Putamen (tissue), 1 donor: ENCODE measurements at regions not wholly inside any gene's neighbourhood (a gene's known extent, or its start where the extent isn't known, plus 50 kb on each side); places are given as distances from the start of the nearest gene placed in this dataset.
"Not testable (repeated sequence)": the region's sequence is repeated elsewhere in the genome, so short reads cannot be mapped to it uniquely, and the experiment has no call there.

Source experiments
- DNase-seq: peaks from one replicate; pipeline ENCODE4 v3.0.0-alpha.2; 2016; ENCODE audit warnings: low spot score

- no peak for DNase-seq
Observed at GRCh38 chr16:79404571-79404970, 196.0 kb downstream of the MAF start.

- no peak for DNase-seq
Observed at GRCh38 chr16:79403534-79403933, 197.0 kb downstream of the MAF start.

DNA sequence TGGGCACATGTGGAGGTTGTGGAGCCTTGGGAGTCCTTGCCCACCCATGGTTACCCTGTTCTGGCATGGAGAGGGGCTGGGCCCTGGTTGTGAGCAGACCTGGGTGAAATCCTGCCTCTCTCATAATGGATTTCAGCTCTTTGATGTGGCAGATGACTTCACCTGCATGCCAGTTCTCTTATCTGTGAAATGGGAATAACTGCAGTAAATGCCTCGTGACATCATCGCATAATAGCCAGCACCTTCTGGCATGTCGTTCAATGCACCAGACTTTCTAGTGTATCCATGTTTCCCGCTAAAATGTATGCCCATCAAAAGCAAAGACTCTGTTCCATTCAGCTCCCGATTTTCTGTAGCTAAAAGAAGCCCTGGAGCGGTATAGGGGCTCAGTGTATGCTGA, 197.6 kb downstream of the MAF start:
- DNase-seq: no peak

- DNase-seq: no peak
Observed at GRCh38 chr16:79402356-79402755, 198.2 kb downstream of the MAF start.

DNA sequence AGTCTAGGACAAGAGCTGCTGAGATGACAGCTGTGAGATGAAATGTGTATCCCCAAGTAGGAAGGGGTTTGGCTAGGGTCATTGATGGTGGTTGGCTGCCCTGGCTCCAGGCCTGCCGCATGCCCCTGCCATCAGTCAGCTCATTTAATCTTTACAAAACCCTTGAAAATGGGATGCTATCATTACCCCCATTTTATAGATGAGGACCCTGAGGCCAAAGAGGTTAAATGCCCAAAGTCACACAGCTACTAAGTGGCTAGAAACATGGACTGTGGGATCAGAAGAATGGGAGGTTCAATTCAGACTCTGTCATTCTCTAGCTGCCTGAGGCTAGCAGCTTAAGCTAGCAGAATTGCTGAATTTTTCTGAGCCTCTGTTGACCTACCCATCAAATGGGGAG, 198.8 kb downstream of the MAF start:
- DNase-seq: no peak

- no peak for DNase-seq
Observed at GRCh38 chr16:79401157-79401556, 199.4 kb downstream of the MAF start.

- DNase-seq: no peak
Observed at GRCh38 chr16:79400462-79401149, 199.9 kb downstream of the MAF start.

DNA sequence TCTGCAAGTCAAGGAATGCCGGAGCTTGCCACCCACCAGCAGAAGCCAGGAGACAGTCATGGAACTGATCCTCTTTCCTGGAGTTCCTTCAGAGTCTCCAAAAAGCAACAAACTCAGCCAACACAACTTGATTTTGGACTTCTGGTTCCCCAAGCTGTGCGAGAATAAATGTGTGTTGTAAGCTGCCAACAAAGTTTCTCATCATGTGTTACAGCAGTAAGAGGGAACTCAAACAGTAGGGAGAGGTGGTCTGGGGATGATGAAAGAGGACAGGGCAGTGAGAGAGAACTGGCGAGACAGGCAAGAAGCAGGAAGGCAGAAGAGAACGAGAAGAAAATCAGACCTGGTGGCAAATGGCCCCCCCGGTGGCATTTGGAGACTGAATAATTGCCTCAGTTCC, 204.9 kb downstream of the MAF start:
- DNase-seq: no peak

- DNase-seq: no peak
Observed at GRCh38 chr16:79394206-79394605, 206.3 kb downstream of the MAF start.

DNA sequence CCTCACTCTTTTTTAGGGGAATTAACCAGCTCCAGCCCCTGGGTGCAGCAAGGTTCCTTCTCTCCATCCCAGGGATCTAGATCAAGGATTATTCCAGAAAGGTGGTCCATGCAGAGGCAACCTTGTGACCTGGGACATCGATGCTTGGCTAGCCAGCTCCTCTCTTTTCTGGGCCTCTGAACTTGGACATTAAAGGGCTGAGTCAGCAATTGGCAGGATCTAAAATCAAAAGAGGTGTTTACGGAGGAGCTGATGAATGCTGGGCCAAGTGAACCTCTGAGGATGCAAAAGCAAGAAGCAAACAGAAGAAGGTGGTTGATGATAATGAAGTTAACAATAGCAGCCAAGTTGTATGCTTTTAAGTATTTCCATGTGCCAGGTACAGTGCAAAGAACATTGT, 207.0 kb downstream of the MAF start:
- DNase-seq: no peak

DNA sequence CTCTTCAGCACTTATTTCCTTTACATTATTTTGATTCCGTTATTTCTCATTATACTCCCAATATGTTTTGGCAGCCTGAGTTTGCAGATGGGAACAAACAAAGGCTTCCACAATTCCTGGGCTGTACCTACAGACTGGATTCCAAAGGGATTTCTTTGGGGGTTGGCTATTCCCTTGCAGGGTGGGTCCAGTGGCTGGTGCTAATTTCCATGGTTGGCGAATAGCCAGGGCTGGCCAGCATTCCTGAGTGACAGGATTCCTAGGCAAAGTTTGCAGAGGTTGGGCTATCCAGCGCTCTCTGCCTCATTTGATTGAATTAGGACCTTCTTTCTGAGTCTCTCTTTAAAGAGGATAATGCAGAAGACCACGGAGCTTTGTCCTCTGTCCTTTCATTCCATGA, 207.4 kb downstream of the MAF start:
- DNase-seq: no peak

DNA sequence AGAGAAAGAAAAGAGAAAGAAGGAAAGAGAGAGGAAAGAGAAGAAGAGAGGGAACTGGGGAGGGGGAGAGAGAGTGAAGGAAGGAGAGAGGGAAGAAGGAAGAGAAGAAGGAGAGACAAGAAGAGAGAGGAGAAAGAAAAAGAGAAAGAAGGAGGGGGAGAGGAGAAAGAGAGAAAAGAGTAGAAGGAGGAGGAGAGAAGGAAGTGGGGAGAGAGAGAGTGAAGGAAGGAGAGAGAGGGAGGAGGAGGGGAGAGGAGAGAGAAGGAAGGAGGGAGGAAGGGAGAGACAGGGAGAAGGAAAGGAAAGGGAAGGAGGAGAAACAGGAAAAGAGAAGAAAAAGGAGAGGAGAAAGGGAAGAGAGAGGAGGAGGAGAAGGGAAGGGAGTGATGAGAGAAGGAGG, 208.5 kb downstream of the MAF start:
- DNase-seq: no peak

DNA sequence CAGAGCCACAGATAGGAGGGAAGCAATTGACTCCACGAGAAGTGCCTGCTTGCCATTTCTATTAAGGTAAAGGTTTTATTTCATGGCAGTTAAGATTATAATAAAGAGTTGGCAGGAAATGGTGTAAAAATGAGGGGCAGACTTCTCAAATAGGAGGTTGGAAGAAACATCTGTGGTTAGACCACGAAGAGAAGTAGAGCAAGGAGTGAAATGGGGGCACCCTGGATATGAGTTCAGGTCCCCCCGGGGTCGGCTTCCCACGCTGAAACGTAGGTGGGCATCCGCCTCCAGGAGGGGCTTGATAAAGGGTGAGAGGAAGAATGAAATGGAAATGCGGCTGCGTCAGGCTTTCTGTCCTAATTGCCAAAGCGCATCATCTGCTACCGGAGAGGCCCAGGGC, 209.1 kb downstream of the MAF start:
- DNase-seq: no peak

DNA sequence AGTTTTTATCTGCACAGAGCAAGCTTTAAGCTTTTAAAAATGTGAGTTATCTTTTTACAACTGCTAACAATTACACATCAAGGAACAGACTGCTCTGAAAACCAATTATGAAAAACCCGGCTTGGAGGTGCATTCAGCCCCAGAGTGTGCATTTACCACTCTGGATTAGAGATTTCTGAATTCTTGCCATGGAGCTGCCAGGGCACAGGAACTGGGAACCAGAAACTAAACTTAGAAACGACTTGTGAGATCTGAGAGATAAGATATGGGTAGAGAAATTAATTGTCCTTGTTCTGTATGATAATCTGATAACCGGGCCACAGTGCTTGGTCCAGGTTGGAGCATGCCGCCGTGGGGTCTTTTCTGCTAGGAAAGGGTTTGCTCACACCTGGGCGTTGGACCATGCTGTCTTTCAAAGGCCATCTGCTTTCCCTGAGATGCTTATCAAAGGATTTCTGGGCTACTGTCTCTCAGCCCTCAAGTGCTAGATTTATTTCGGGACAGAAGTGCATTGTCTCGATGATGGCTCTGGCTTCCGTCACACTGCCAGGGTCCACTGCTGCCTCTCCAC, 210.0 kb downstream of the MAF start:
- no peak for DNase-seq

- no peak for DNase-seq
Observed at GRCh38 chr16:79388396-79388795, 212.1 kb downstream of the MAF start.

DNA sequence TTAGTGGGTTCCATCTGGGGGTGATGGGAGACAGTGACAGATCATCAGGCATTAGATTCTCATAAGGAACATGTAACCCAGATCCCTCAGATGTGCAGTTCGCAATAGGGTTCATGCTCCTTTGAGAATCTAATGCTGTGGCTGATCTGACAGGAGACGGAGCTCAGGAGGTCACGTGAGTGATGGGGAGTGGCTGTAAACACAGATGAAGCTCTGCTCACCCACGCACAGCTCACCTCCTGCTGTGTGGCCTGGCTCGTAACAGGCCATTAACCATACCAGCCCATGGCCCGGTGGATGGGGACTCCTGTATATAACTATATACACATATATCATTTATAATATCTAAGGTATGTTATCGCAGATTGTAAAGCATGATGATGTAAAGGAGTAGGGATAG, 214.2 kb downstream of the MAF start:
- DNase-seq: no peak

- DNase-seq: no peak
Observed at GRCh38 chr16:79381603-79382042, 218.9 kb downstream of the MAF start.

GRCh38 chr16:79380995-79381602, 219.4 kb downstream of the MAF start:
- DNase-seq: no peak

GRCh38 chr16:79379095-79379494, 221.4 kb downstream of the MAF start:
- no peak for DNase-seq

GRCh38 chr16:79377082-79377481, 223.5 kb downstream of the MAF start:
- DNase-seq: not testable (repeated sequence)

- no peak for DNase-seq
Observed at GRCh38 chr16:79375351-79375750, 225.2 kb downstream of the MAF start.

- DNase-seq: no peak
Observed at GRCh38 chr16:79372503-79373184, 227.9 kb downstream of the MAF start.

DNA sequence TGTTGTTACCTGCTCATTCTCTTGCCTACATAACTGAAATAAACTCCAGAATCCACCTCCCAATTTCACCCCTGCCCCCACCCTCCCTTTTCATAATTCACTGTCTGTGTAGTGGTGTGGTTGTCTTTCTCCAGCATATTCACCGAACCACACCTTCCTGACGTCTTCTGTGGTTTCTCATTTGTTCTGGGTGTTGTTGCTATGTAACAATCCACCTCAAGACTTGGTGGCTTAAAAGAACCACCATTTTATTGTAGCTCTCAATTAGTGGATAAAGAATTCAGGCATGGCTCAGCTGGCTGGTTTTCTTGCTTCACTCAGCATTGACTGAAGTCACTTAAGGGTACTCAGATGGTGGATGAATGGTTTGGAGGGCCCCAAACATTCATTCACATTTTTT, 229.8 kb downstream of the MAF start:
- DNase-seq: no peak
